WTC11 (cell line): ENCODE measurements at regions not wholly inside any gene's neighbourhood (a gene's known extent, or its start where the extent isn't known, plus 50 kb on each side); places are given as distances from the start of the nearest gene placed in this dataset.

Experiments
- ATAC-seq: fragments of 200-7000 bp; cut with Tn5 transposase; 2 replicates; pipeline ENCODE4 v1.10.0; 2021; ENCODE audit warnings: mild to moderate bottlenecking, moderate library complexity
- CTCF ChIA-PET: fragments of 300-600 bp; sonication (Branson Sonifier 250); formaldehyde crosslinking; loops from one replicate; lab custom pipeline; 2021; ENCODE audit warnings: antibody characterized with exemption; lab: Charles Lee
- POLR2A ChIA-PET: fragments of 350-600 bp; sonication (Branson Sonifier 250); formaldehyde crosslinking; loops from one replicate; lab custom pipeline; 2021; ENCODE audit warnings: antibody characterized with exemption; lab: Charles Lee
- DNase-seq: peaks from one replicate; pipeline ENCODE4 v3.0.0; 2021; ENCODE audit warnings: low spot score
- H3K27ac Mint-ChIP-seq: 2 replicates; pipeline ENCODE4 v1.8.0; 2021; ENCODE audit warnings: mixed read lengths
- H3K27me3 Mint-ChIP-seq: 2 replicates; pipeline ENCODE4 v1.8.0; 2021; ENCODE audit warnings: low read depth, mild to moderate bottlenecking, moderate library complexity, mixed read lengths
- H3K36me3 Mint-ChIP-seq: 2 replicates; pipeline ENCODE4 v1.8.0; 2021; ENCODE audit warnings: mixed read lengths
- H3K4me1 Mint-ChIP-seq: 2 replicates; pipeline ENCODE4 v1.8.0; 2022; ENCODE audit warnings: mixed read lengths
- H3K4me3 Mint-ChIP-seq: 2 replicates; pipeline ENCODE4 v1.8.0; 2021; ENCODE audit warnings: mild to moderate bottlenecking, moderate library complexity, mixed read lengths
- H3K9me3 Mint-ChIP-seq: 2 replicates; pipeline ENCODE4 v1.8.0; 2021; ENCODE audit warnings: mixed read lengths
- CDX4 ChIP-seq: fragments of 250-450 bp; sonication (Bioruptor Pico); IDR thresholded peaks from 2 replicates; pipeline ENCODE4 v1.9.0; 2021; ENCODE audit warnings: moderate library complexity, mild to moderate bottlenecking, inconsistent platforms, borderline replicate concordance
- ELF4 ChIP-seq: sonication (generic); formaldehyde crosslinking; IDR thresholded peaks from 2 replicates; pipeline ENCODE4 v1.8.1; 2022; ENCODE audit warnings: low read depth, mild to moderate bottlenecking, moderate library complexity, missing genetic modification reagents
- ESRRA ChIP-seq: sonication (generic); formaldehyde crosslinking; IDR thresholded peaks from 2 replicates; pipeline ENCODE4 v1.8.1; 2022; ENCODE audit warnings: mild to moderate bottlenecking, missing genetic modification reagents, borderline replicate concordance
- ETV6 ChIP-seq: sonication (generic); formaldehyde crosslinking; IDR thresholded peaks from 2 replicates; pipeline ENCODE4 v1.8.1; 2022; ENCODE audit warnings: mild to moderate bottlenecking, missing genetic modification reagents
- GABPB1 ChIP-seq: sonication (generic); formaldehyde crosslinking; IDR thresholded peaks from 2 replicates; pipeline ENCODE4 v1.8.1; 2023; ENCODE audit warnings: mild to moderate bottlenecking, missing genetic modification reagents
- GRHL2 ChIP-seq: fragments of 250-450 bp; sonication (Bioruptor Pico); IDR thresholded peaks from 2 replicates; pipeline ENCODE4 v1.8.0; 2022; ENCODE audit warnings: mild to moderate bottlenecking, moderate library complexity; ENCODE audit not compliant: insufficient replicate concordance, severe bottlenecking
- KAT7 ChIP-seq: sonication (generic); formaldehyde crosslinking; IDR thresholded peaks from 2 replicates; pipeline ENCODE4 v1.8.1; 2023; ENCODE audit warnings: missing genetic modification reagents, mild to moderate bottlenecking, borderline replicate concordance
- OVOL2 ChIP-seq: fragments of 250-450 bp; sonication (Bioruptor Pico); IDR thresholded peaks from 2 replicates; pipeline ENCODE4 v1.9.0; 2021; ENCODE audit warnings: mild to moderate bottlenecking, borderline replicate concordance
- SOX15 ChIP-seq: fragments of 250-450 bp; sonication (Bioruptor Pico); IDR thresholded peaks from 2 replicates; pipeline ENCODE4 v1.9.0; 2021; ENCODE audit warnings: mild to moderate bottlenecking
- STAT6 ChIP-seq: sonication (generic); formaldehyde crosslinking; conservative IDR thresholded peaks from 2 replicates; pipeline ENCODE4 v1.8.1; 2023; ENCODE audit warnings: mild to moderate bottlenecking, low read depth, missing genetic modification reagents, moderate library complexity
- TCF7 ChIP-seq: sonication (generic); formaldehyde crosslinking; IDR thresholded peaks from 2 replicates; pipeline ENCODE4 v1.8.0; 2022; ENCODE audit warnings: mild to moderate bottlenecking, low read depth, missing genetic modification reagents, moderate library complexity
- ZBTB21 ChIP-seq: sonication (generic); formaldehyde crosslinking; IDR thresholded peaks from 2 replicates; pipeline ENCODE4 v1.8.1; 2023; ENCODE audit warnings: mild to moderate bottlenecking, missing genetic modification reagents, borderline replicate concordance
- TF ChIP-seq, protein P1 (sequence below): fragments of 250-450 bp; sonication (Bioruptor Pico); IDR thresholded peaks from 2 replicates; pipeline ENCODE4 v1.9.0; 2021; ENCODE audit warnings: mild to moderate bottlenecking, borderline replicate concordance
- TF ChIP-seq, protein P2 (sequence below): sonication (generic); formaldehyde crosslinking; IDR thresholded peaks from 2 replicates; pipeline ENCODE4 v1.8.1; 2022; ENCODE audit warnings: mild to moderate bottlenecking, moderate library complexity, missing genetic modification reagents
- TF ChIP-seq, protein P3 (sequence below): sonication (generic); formaldehyde crosslinking; IDR thresholded peaks from 2 replicates; pipeline ENCODE4 v1.8.1; 2023; ENCODE audit warnings: mild to moderate bottlenecking, missing genetic modification reagents

DNA sequence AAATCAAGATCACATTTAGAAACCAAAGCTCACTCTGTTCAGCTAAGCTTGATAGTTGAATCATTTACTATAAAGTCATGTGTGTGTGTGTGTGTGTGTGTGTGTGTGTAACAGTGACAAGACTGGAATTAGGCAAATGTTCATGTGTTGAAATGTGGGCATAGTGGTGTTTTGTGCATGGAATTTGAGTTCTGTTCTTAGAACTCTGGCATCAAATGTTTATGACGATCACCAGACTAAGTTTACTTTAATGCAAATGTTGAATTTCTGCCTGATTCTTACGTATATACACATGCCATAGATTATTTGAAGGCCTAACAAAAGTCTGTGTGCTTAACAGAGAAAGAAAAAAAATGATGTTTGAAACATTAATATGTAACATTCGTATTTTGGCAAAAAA lies 72.8 kb upstream of the COL5A1 start:
- no peak for DNase-seq
- no peak overlapping the region for H3K4me3 Mint-ChIP-seq
- H3K4me1 Mint-ChIP-seq: no peaks in the 10 kb centered on the region
- no peaks in the 10 kb centered on the region for H3K36me3 Mint-ChIP-seq
- TF ChIP-seq ESRRA (CRISPR knock-in tag): no peak
- TF ChIP-seq, protein P1, sequence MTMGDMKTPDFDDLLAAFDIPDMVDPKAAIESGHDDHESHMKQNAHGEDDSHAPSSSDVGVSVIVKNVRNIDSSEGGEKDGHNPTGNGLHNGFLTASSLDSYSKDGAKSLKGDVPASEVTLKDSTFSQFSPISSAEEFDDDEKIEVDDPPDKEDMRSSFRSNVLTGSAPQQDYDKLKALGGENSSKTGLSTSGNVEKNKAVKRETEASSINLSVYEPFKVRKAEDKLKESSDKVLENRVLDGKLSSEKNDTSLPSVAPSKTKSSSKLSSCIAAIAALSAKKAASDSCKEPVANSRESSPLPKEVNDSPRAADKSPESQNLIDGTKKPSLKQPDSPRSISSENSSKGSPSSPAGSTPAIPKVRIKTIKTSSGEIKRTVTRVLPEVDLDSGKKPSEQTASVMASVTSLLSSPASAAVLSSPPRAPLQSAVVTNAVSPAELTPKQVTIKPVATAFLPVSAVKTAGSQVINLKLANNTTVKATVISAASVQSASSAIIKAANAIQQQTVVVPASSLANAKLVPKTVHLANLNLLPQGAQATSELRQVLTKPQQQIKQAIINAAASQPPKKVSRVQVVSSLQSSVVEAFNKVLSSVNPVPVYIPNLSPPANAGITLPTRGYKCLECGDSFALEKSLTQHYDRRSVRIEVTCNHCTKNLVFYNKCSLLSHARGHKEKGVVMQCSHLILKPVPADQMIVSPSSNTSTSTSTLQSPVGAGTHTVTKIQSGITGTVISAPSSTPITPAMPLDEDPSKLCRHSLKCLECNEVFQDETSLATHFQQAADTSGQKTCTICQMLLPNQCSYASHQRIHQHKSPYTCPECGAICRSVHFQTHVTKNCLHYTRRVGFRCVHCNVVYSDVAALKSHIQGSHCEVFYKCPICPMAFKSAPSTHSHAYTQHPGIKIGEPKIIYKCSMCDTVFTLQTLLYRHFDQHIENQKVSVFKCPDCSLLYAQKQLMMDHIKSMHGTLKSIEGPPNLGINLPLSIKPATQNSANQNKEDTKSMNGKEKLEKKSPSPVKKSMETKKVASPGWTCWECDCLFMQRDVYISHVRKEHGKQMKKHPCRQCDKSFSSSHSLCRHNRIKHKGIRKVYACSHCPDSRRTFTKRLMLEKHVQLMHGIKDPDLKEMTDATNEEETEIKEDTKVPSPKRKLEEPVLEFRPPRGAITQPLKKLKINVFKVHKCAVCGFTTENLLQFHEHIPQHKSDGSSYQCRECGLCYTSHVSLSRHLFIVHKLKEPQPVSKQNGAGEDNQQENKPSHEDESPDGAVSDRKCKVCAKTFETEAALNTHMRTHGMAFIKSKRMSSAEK (CRISPR knock-in tag): no peak
- no peak for TF ChIP-seq OVOL2
- TF ChIP-seq, protein P2, sequence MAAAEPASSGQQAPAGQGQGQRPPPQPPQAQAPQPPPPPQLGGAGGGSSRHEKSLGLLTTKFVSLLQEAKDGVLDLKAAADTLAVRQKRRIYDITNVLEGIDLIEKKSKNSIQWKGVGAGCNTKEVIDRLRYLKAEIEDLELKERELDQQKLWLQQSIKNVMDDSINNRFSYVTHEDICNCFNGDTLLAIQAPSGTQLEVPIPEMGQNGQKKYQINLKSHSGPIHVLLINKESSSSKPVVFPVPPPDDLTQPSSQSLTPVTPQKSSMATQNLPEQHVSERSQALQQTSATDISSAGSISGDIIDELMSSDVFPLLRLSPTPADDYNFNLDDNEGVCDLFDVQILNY (CRISPR knock-in tag): no peak
- TF ChIP-seq KAT7: no peak
- no peak for TF ChIP-seq ELF4 (CRISPR knock-in tag)
- TF ChIP-seq, all 79 proteins: peak for 0
- ATAC-seq: no peak
- ChIA-PET POLR2A (no interaction called here), CTCF (no interaction called here)
- Mint-ChIP-seq H3K27me3 (no peaks in the 10 kb centered on the region; the same call in 1 of the 2 replicates), H3K27ac (no peak overlapping the region), H3K9me3 (peaks cover 28% of the 10 kb centered on the region)

GRCh38 chr9:134569626-134570025 lies 72.0 kb upstream of the COL5A1 start:
- no peak overlapping the region for H3K4me3 Mint-ChIP-seq
- POLR2A ChIA-PET: no interaction called here
- no peaks in the 10 kb centered on the region; the same call in 1 of the 2 replicates for H3K27me3 Mint-ChIP-seq
- DNase-seq (no peak), ATAC-seq (no peak)
- H3K9me3 Mint-ChIP-seq: peaks cover 19% of the 10 kb centered on the region
- H3K36me3 Mint-ChIP-seq: no peaks in the 10 kb centered on the region
- H3K4me1 Mint-ChIP-seq: no peaks in the 10 kb centered on the region
- H3K27ac Mint-ChIP-seq: no peak overlapping the region
- TF ChIP-seq, protein P3, sequence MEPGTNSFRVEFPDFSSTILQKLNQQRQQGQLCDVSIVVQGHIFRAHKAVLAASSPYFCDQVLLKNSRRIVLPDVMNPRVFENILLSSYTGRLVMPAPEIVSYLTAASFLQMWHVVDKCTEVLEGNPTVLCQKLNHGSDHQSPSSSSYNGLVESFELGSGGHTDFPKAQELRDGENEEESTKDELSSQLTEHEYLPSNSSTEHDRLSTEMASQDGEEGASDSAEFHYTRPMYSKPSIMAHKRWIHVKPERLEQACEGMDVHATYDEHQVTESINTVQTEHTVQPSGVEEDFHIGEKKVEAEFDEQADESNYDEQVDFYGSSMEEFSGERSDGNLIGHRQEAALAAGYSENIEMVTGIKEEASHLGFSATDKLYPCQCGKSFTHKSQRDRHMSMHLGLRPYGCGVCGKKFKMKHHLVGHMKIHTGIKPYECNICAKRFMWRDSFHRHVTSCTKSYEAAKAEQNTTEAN (CRISPR knock-in tag): no peak
- TF ChIP-seq TCF7 (CRISPR knock-in tag) (no peak), GABPB1 (CRISPR knock-in tag) (no peak), GRHL2 (CRISPR knock-in tag) (no peak)
- CTCF ChIA-PET: interaction anchor here (1.3 kb wide), 1 partner anchor 120 kb away, joined by 3 read pairs; no protein-coding TSS in a partner anchor

GRCh38 chr9:134570151-134570621 lies 71.4 kb upstream of the COL5A1 start:
- peaks cover 17% of the 10 kb centered on the region for H3K9me3 Mint-ChIP-seq
- CTCF ChIA-PET: interaction anchor here (1.3 kb wide), 1 partner anchor 120 kb away, joined by 3 read pairs; no protein-coding TSS in a partner anchor

More at GRCh38 chr9:134570151-134570621, 71.4 kb upstream of the COL5A1 start:
- Mint-ChIP-seq H3K4me1 (no peaks in the 10 kb centered on the region), H3K27ac (no peak overlapping the region), H3K4me3 (no peak overlapping the region), H3K36me3 (no peaks in the 10 kb centered on the region)
- no peak for ATAC-seq
- DNase-seq: no peak
- TF ChIP-seq STAT6 (no peak), ZBTB21 (CRISPR knock-in tag) (no peak), SOX15 (CRISPR knock-in tag) (no peak), CDX4 (CRISPR knock-in tag) (no peak), ETV6 (no peak)
- TF ChIP-seq, all 79 proteins: peak for 0
- H3K27me3 Mint-ChIP-seq: no peaks in the 10 kb centered on the region; the same call in 1 of the 2 replicates
- POLR2A ChIA-PET: no interaction called here
